MM.1S (cell line): ENCODE measurements at regions not wholly inside any gene's neighbourhood (a gene's known extent, or its start where the extent isn't known, plus 50 kb on each side); places are given as distances from the start of the nearest gene placed in this dataset.
"Not testable (repeated sequence)": the region's sequence is repeated elsewhere in the genome, so short reads cannot be mapped to it uniquely, and the experiment has no call there.

Experiments
- DNase-seq: peaks from one replicate; pipeline ENCODE4 v3.0.0-alpha.2; 2015
- H2AFZ ChIP-seq: fragments of 300-600 bp; sonication (generic); 2 replicates; pipeline ENCODE4 v1.6.0; 2016; ENCODE audit warnings: antibody characterized with exemption, low read length
- H3F3A ChIP-seq: fragments of 300-600 bp; sonication (generic); 2 replicates; pipeline ENCODE4 v1.6.1; 2016; ENCODE audit warnings: mild to moderate bottlenecking, antibody characterized with exemption, low read length, moderate library complexity, mixed read lengths; ENCODE audit not compliant: insufficient read depth
- H3K27ac ChIP-seq: fragments of 300-600 bp; sonication (generic); 2 replicates; pipeline ENCODE4 v1.5.1; 2016; ENCODE audit warnings: mild to moderate bottlenecking, low read length
- H3K27me3 ChIP-seq: fragments of 300-600 bp; sonication (generic); replicated peaks from 2 replicates; pipeline ENCODE4 v1.6.0; 2016; ENCODE audit warnings: low read length; ENCODE audit not compliant: insufficient read depth
- H3K36me3 ChIP-seq: fragments of 300-600 bp; sonication (generic); replicated peaks from 2 replicates; pipeline ENCODE4 v1.6.1; 2016; ENCODE audit warnings: mild to moderate bottlenecking, low read length, mixed read lengths; ENCODE audit not compliant: insufficient read depth
- H3K4me1 ChIP-seq: fragments of 300-600 bp; sonication (generic); 2 replicates; pipeline ENCODE4 v1.6.1; 2016; ENCODE audit warnings: low read length, mixed read lengths
- H3K4me2 ChIP-seq: fragments of 300-600 bp; sonication (generic); 2 replicates; pipeline ENCODE4 v1.6.0; 2016; ENCODE audit warnings: low read depth, low read length
- H3K4me3 ChIP-seq: fragments of 300-600 bp; sonication (generic); 2 replicates; pipeline ENCODE4 v1.5.1; 2016; ENCODE audit warnings: low read length, mixed read lengths
- H3K79me2 ChIP-seq: fragments of 300-600 bp; sonication (generic); 2 replicates; pipeline ENCODE4 v1.6.1; 2016; ENCODE audit warnings: mixed run types, low read length, mixed read lengths
- H3K9ac ChIP-seq: fragments of 300-600 bp; sonication (generic); 2 replicates; pipeline ENCODE4 v1.6.1; 2016; ENCODE audit warnings: low read length, mixed read lengths
- H3K9me2 ChIP-seq: fragments of 300-600 bp; sonication (generic); replicated peaks from 2 replicates; pipeline ENCODE4 v1.6.1; 2016; ENCODE audit warnings: mild to moderate bottlenecking, low read length, mixed read lengths; ENCODE audit not compliant: insufficient read depth
- H3K9me3 ChIP-seq: fragments of 300-600 bp; sonication (generic); replicated peaks from 2 replicates; pipeline ENCODE4 v1.6.1; 2016; ENCODE audit warnings: mild to moderate bottlenecking, low read length, mixed read lengths; ENCODE audit not compliant: insufficient read depth
- H4K20me1 ChIP-seq: fragments of 300-600 bp; sonication (generic); 2 replicates; pipeline ENCODE4 v1.6.1; 2016; ENCODE audit warnings: mild to moderate bottlenecking, low read length, moderate library complexity, mixed read lengths; ENCODE audit not compliant: insufficient read depth
- CTCF ChIP-seq: fragments of 300-600 bp; sonication (generic); IDR thresholded peaks from 2 replicates; pipeline ENCODE4 v1.5.1; 2016; ENCODE audit warnings: antibody characterized with exemption, low read length, mixed read lengths
- EZH2 ChIP-seq: fragments of 300-600 bp; sonication (generic); optimal IDR thresholded peaks from 2 replicates; pipeline ENCODE3; 2017; ENCODE audit warnings: low read depth, mild to moderate bottlenecking, antibody characterized with exemption, low read length, mixed read lengths

DNA sequence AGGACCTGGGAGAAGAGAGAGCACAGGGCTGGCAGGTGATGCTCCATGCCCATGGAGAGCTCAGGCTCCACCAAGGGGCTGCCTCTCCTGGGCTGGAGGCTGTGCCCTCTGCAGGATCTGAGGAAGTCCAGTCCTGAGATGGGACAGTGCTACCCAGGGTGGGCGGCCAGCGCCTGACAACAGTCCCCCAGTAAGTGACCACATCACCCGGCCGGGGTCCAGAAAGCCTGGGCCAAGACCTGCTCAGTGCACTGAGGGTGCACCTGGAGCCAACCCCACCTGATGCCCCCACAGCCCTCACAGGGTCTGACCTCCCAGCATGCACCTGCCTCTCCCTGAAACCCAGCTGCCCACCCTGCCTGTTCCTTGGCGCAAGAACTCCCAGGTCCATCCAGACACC is 227.7 kb downstream of the CWH43 start:
- not testable (repeated sequence) for H4K20me1 ChIP-seq, H3K79me2 ChIP-seq, H3K9ac ChIP-seq, H3F3A ChIP-seq, H3K4me1 ChIP-seq, H3K9me2 ChIP-seq, H2AFZ ChIP-seq, H3K9me3 ChIP-seq, H3K27me3 ChIP-seq, H3K36me3 ChIP-seq, H3K27ac ChIP-seq, H3K4me3 ChIP-seq, H3K4me2 ChIP-seq, DNase-seq

GRCh38 chr4:49214453-49215081 is 228.5 kb downstream of the CWH43 start:
- H3F3A ChIP-seq, H3K9me3 ChIP-seq, H3K4me3 ChIP-seq, H3K4me1 ChIP-seq, H3K4me2 ChIP-seq, H2AFZ ChIP-seq, H3K9me2 ChIP-seq, H4K20me1 ChIP-seq, H3K9ac ChIP-seq, H3K27ac ChIP-seq, H3K36me3 ChIP-seq, H3K79me2 ChIP-seq, H3K27me3 ChIP-seq, DNase-seq: not testable (repeated sequence)

DNA sequence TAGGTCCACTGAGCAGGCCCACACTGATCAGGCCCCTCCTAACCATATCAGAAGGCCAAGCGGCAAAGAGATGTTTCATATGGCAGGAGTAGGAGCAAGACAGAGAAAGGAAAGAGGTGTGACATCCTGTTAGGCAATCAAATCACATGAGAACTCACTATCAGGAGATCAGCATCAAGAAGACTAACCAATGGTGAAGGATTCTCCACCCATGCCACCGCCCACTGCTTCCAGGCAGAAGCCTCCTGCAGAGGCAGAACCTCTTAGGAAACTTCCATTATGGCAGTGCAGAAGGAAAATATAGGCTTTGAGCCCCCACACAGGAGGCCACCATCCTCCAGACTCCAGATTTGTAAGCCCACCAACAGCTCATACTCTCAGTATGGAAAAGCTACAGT is 229.0 kb downstream of the CWH43 start:
- not testable (repeated sequence) for H3K9me2 ChIP-seq, H3K4me2 ChIP-seq, H4K20me1 ChIP-seq, H3K36me3 ChIP-seq, H3K27me3 ChIP-seq, H3K27ac ChIP-seq, H3F3A ChIP-seq, H3K9ac ChIP-seq, H3K79me2 ChIP-seq, H2AFZ ChIP-seq, H3K4me3 ChIP-seq, DNase-seq, H3K4me1 ChIP-seq, H3K9me3 ChIP-seq

DNA sequence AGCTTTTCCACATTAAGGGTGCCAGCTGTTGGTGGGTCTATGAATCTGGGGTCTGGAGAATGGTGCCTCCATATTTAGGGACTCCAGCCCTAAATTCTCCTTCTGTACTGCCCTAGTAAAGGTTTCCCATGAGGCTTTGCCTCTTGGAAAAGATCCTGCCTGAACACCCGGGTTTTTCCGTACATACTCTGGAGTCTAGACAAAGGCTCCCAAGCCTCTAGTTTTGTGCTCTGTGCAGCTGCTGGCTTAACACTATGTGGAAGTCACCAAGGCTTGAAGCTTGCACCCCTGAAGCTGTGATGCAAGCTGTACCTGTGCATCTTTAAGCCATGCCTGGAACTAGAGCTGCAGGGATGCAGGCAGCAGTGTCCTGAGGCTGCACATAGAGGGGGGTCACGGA is 230.5 kb downstream of the CWH43 start:
- H3F3A ChIP-seq, H3K36me3 ChIP-seq, H3K79me2 ChIP-seq, H3K27me3 ChIP-seq, H3K27ac ChIP-seq, DNase-seq, H3K9me3 ChIP-seq, H2AFZ ChIP-seq, H3K4me1 ChIP-seq, H4K20me1 ChIP-seq, H3K9ac ChIP-seq, H3K9me2 ChIP-seq, H3K4me2 ChIP-seq, H3K4me3 ChIP-seq: not testable (repeated sequence)

DNA sequence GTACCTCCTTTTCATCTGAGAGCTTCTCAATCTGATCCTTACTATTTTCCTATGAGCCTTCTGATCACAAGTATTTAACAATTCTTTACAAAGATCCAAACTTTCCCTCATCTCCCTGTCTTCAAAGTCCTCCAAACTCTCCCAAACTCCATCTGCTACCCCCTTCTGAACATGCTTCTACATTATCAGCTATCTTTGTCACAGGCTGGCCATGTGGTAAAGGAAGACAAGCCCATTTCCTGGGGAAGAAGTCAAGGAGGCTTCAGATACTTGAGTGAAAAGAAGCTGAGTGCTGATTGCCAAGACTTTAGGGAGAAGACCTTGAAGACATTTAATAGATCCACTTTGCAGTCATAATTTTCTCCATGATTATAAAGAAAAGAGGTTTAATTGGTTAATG is 231.4 kb downstream of the CWH43 start:
- Histone ChIP-seq H3K79me2 (no peaks in the 10 kb centered on the region), H3K9me3 (no peaks in the 10 kb centered on the region), H3K36me3 (no peaks in the 10 kb centered on the region), H3K27me3 (no peaks in the 10 kb centered on the region), H3K9me2 (no peaks in the 10 kb centered on the region), H3K4me2 (no peak overlapping the region), H3K9ac (no peak overlapping the region), H3K27ac (no peak overlapping the region), H3F3A (no peaks in the 10 kb centered on the region), H3K4me3 (no peak overlapping the region), H4K20me1 (no peaks in the 10 kb centered on the region), H3K4me1 (no peaks in the 10 kb centered on the region), H2AFZ (no peak overlapping the region)
- DNase-seq: no peak
- TF ChIP-seq CTCF (no peak), EZH2 (no peak)

GRCh38 chr4:49218094-49218493 is 232.0 kb downstream of the CWH43 start:
- H4K20me1 ChIP-seq, DNase-seq, H2AFZ ChIP-seq, H3K9ac ChIP-seq, H3K9me3 ChIP-seq, H3K27me3 ChIP-seq, H3K9me2 ChIP-seq, H3F3A ChIP-seq, H3K79me2 ChIP-seq, H3K36me3 ChIP-seq, H3K4me2 ChIP-seq, H3K27ac ChIP-seq, H3K4me3 ChIP-seq, H3K4me1 ChIP-seq: not testable (repeated sequence)

DNA sequence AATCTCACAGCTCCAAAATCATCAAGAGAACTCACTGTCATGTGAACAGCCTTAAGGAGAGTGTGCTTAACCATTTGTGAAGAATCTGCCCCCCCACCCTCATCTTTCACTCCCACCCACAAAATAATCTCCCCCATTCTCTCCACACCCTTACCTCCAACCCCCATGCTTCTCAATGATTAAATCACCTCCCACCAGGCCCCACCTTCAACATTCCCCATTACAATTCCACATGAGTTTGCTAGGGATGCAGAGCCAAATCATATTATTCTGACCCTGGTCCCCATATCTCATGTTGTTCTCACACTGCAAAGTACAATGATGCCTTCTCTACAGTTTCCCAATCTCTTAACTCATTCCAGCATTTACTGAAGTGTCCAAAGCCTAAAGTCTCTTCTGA is 232.9 kb downstream of the CWH43 start:
- H3K27me3 ChIP-seq, H3K4me3 ChIP-seq, H3K4me2 ChIP-seq, H3K9ac ChIP-seq, H4K20me1 ChIP-seq, H3K9me2 ChIP-seq, DNase-seq, H3F3A ChIP-seq, H3K36me3 ChIP-seq, H2AFZ ChIP-seq, H3K4me1 ChIP-seq, H3K9me3 ChIP-seq, H3K27ac ChIP-seq, H3K79me2 ChIP-seq: not testable (repeated sequence)
